Activated CD4-positive, alpha-beta T cell treated with anti-CD3 and anti-CD28 coated beads, Interleukin-2, amount 50 U/mL, for 48 hours (primary cell): ENCODE measurements at regions not wholly inside any gene's neighbourhood (a gene's known extent, or its start where the extent isn't known, plus 50 kb on each side); places are given as distances from the start of the nearest gene placed in this dataset.
"Not testable (repeated sequence)": the region's sequence is repeated elsewhere in the genome, so short reads cannot be mapped to it uniquely, and the experiment has no call there.

Source experiments
- DNase-seq, 2 experiments: peaks; one replicate each; pipeline ENCODE4 v3.0.0-alpha.2; 2020

DNA sequence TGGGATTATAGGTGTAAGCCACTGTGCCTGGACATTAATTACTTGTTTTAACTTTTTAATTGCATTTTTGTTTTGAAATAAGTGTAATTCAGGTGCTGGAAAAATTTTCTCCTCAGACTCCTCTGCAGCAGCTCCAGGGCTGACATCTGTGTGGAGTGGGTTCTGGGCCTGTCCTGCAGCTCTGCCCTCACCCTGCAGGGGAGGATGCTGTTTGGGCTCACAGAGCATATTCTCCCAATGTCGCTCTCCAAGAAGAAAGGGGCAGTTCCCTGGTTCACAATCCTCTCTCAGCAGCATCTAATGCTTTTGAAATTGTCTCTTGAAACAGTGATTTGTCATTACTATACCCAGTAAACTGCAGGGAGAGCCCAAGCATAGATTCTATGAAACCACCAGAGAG lies 995.7 kb downstream of the TMEM121 start:
- not testable (repeated sequence) for DNase-seq

DNA sequence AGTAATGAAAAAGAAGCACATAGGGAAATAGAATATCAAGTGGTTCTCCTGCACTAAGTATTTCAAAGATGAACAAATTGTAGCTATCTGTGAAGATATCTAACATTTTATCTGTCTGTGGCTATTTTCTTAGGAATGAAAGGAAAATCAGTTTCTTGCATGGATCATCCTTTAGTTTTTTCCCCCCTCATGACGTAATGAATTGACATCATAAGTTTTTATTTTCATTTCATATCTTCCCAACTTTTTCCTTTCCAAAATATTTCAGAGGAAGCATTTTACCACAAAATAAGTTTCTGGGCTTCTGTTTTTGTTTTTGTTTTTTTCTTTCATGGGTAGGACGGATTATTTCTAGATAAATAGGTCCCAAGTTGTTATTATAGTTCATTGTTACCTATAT lies 996.6 kb downstream of the TMEM121 start:
- no peak for DNase-seq

DNA sequence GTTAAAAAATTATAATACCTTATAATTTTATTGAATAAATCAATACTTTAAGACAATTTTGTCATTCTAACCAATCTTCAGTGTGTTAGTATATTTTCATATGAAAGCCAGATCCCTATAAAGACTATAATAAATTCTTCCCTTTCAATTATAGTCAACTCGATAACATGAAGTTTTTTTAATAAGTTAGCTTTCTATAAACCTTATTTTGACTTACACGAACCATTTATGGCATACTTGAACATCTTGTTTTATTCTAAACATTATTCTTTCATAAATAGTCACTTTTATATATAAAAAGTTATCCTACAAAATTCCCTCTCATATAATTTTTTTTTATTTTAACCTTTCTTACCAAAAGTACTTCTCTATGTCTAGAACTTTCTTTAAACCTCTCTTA lies 1002.3 kb downstream of the TMEM121 start:
- no peak for DNase-seq

DNA sequence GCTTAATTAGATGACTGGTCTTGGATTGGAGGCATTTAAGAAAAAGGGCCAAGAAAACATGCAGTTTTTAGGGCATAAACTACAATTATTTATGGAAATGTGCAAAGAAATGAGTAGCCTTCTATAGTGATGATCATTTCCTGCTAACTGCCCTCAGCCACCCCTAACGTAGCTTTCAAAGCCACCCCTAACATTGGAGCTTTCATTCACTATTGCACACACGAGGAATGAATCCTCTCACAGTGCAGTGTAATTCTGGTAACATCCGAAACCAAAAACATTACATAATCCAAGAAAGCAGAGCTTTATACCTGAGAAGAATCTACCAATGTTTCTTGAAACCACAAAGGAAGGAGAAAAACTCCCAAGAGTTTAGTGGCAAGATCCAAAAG lies 1003.6 kb downstream of the TMEM121 start:
- no peak for DNase-seq

DNA sequence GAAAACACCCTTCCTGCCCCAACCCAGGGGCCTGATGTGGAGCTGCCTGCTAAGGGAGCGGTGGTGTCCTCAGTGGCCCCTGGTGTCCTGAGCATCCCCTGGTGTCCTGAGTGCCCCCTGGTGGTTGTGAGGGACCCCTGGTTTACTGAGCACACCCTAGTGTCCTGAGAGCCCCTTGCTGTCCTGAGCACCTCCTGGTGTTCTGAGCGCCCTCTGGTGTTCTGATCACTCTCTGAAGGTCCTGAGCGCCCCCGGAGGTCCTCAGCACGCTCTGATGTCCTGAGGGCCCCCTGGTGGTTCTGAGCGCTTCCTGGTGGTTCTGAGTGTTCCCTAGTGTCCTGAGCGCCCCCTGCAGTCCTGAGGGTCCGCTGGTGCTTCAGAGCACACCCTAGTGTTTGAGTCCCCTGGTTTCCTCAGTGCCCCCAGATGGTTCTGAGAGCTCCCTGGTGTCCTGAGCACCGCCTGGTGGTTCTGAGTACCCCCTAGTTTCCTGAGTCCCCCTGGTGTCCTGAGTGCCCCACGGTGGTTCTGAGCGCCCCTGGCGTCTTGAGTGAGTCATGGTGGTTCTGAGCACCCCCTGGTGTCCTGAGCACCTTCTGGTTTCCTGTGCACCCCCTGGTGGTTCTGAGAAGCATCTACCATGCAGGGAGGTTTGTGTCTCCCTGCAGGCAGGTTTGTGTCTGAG lies 1004.2 kb downstream of the TMEM121 start:
- DNase-seq: peak; percentile 48 to 57

DNA sequence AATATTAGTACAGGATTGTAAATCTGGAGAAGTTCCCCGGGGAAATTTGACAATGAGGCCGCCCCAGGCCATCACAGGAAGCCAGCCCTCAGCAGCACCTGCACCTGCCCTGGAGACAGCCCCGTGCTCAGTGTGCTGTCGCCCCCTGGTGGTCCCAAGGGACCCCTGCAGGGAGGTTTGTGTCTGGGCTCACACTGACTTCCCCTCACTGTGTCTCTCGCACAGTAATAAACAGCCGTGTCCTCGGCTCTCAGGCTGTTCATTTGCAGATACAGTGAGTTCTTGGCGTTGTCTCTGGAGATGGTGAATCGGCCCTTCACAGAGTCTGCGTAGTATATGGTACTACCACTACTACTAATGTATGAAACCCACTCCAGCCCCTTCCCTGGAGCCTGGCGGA lies 1011.2 kb downstream of the TMEM121 start:
- not testable (repeated sequence) for DNase-seq

DNA sequence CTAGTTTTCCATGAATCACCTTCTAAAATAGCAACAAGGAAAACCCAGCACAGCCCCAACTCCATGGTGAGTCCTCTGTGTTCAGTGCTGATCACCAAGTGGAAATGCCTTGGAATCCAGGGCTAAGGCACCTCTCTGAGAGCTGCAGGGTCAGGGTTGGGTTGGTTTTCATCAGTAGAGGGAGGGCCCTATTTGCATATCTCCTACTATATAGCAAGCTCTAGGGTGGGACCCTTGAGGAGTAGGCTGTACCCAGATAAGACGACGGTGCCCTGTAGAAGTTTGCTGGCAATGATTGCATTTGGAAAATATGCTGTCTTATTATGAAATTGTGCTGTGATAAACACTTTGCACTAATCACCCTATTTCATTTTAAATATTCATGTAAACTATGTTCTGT lies 1011.8 kb downstream of the TMEM121 start:
- no peak for DNase-seq

DNA sequence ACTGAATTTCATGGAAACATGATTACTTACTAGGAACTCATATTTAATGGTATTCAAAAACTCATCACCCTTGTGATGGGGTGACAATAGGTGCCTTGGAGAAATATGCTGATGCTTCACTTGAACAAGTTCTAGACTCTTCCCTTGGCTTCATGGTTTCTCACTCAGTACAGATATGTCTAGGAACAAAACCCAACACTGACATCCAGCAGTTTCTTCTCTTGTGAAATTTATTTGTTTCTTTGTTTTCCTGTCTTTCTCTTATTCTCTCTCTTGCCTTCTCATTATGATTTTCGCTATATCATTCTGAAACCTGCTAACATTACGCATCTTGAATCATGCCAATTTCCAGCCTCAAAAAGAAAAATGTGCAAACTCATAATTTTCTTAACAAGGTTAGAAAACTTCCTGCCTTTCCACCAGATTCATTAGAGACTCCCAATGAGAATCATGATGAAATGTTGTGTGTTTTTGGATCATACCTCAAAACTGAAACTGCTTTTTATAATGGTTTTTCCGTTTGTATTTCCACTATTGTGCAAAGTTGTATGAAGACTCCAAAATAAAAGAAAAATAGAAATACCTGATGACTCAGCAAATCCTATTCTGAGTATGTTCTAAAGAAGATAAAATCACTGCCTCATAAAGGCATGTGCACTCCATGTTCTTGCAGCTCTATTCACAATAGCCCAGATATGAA lies 1021.5 kb downstream of the TMEM121 start:
- no peak for DNase-seq

DNA sequence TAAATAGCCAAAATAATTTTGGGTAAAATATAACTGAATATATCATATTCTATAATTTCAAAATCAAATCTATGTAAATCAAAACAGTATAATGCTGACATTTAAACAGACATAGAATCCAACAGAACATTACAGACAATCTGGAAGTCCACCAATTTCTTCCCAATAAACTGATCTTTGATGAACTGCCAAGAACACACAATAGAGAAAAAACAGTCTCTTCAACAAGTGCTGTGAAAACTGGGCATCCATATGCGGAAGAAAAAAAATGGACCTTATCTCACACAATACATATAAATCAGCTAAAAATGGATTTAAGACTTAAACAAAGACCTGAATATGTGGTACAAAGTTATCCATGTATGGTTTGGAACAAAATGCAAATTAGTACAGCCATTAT lies 1022.7 kb downstream of the TMEM121 start:
- DNase-seq: no peak

DNA sequence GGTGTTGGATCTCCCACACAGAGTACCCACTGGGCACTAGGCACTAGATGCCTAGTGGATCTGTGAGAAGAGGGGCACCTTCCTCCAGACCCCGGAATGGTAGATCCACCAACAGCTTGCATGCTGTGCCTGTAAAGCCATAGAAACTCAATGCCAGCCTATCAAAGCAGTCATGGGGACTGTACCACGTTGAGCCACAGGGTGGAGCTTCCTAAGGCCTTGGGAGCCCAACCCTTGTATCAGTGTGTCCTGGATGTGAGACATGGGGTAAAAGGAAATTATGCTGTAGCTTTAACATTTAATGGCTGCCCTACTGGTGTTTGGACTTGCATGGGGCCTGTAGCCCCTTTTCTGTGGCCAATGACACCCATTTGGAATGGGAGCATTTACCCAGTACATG lies 1024.9 kb downstream of the TMEM121 start:
- DNase-seq: no peak

DNA sequence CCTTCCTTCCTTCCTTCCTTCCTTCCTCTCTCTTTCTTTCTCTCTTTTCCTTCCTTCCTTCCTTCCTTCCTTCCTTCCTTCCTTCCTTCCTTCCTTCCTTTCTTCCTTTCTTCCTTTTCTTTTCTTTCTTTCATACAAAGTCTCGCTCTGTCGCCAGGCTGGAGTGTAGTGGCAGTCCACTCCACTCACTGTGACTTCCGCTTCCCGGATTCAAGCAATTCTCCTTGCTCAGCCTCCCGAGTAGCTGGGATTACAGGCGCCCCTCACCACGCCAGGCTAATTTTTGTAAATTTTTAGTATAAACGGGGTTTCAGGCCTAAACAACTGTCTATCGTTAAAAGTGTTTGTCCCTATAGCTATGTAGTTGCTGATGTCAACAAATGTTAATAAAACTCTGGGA lies 1029.8 kb downstream of the TMEM121 start:
- DNase-seq: not testable (repeated sequence)

DNA sequence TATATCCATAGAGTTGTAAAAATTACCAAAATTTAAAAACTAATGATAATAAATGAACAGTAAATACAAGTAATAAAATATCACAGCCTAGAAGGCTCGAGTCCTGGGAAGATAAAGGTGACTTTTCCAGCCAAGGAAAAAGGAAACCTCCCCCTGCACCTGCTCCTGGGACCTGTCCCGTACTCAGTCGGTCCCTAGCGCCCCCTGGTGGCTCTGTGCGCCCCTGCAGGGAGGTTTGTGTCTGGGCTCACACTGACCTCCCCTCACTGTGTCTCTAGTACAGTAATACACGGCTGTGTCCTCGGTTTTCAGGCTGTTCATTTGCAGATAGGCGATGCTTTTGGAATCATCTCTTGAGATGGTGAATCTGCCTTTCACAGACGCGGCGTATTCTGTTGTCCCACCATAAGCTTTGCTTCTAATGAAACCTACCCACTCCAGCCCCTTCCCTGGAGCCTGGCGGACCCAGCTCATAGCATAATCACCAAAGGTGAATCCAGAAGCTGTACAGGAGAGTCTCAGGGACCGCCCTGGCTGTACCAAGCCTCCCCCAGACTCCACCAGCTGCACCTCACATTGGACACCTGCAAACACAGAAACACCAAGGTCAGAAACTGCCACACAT lies 1030.4 kb downstream of the TMEM121 start:
- DNase-seq: peak; percentile 87 to 89

DNA sequence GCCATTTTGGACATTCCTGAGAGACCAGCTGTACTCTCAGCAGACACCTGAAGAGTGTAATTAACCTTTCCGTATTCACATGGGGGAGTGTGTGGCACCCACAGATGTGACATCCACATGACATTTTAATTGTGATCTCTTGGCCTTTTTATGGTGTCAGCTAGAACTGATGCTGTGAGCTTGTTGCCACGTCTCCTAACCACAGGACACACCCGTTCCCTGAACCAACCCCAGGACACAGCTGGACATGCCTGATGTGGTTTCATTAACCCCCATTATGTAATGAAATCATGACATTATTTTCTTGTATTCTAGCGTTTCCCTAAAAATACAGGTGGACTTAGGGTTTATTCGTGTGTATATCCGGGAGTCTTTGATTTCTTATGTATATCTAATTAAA lies 1036.1 kb downstream of the TMEM121 start:
- no peak for DNase-seq

DNA sequence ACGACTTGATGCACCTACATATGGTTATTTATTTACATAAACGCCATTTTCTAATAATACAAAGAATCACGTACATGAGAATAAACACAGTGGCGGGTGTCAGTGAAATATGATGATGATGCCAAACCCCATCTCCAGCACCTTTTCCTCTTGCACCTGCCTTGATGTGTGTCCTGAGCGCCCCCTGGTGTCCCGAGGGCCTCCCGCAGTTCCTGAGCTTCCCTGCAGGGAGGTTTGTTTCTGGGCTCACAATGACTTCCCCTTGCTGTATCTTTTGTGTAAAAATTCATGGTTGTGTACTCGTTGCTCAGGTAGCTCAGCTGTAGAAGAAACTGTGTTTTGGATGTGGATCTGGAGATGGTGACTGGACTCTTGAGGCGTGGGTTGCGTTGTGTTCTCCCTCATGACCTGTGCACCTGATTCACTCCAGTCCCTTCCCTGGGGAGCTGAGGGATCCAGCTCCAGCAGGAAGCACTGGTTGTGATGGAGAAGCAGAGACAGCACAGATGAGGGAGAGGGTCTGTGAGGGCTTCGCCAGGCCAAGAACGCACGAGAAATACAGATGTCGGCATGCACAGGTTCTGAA lies 1037.8 kb downstream of the TMEM121 start:
- peak; percentile 69 to 75 for DNase-seq

DNA sequence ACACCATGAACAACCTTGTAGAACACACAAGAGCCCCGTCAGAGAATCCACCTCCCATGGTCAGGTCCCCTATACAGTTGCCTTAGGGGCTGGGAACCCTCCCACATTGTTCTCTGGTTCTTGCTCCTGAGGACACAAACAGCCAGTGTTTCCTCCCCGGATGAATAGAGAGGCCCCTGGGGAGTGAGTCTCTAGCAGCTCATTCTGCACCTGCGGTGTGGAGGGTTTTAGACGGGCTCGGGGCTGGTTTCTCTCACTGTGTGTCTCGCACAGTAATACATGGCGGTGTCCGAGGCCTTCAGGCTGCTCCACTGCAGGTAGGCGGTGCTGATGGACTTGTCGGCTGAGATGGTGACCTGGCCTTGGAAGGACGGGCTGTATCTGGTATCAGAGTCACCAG lies 1052.1 kb downstream of the TMEM121 start:
- no peak for DNase-seq

DNA sequence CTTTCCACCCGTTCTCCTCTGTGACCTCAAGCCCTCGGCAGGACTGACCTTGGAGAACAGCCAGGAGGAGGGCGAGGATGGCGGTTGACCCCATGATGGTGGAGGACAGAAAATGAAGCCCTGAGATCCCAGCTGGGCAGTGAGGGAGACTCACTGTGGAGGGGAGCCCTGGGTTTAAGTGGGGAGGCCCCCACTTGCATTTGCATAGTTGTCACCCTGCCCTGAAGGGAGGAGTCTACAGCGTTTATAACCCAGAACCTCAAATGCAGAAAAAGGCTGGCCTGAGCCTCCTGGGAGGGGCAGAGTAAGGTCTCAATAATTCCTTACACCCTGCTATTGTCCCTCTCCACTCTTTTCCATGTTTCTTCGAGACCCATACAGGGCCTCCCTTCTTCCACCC lies 1052.7 kb downstream of the TMEM121 start:
- DNase-seq: no peak

DNA sequence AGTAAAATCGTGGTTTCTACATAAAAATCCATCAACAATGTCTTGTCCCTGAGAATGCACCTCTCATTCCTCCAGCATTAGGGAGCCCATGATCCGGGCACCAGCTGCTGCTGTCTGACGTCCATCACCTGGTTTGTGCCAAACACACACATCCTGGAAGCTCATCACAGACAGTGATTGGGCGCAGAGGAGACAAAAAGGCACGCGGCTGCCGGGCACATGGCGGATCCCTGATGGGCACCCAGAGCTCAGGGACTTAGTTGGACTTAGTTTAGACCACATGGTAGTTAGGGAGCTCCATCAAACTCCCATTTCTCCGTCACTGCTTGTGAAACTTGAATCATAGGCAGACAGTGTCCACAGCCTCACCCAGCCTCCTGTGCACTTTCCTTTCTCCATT lies 1059.3 kb downstream of the TMEM121 start:
- DNase-seq: no peak

DNA sequence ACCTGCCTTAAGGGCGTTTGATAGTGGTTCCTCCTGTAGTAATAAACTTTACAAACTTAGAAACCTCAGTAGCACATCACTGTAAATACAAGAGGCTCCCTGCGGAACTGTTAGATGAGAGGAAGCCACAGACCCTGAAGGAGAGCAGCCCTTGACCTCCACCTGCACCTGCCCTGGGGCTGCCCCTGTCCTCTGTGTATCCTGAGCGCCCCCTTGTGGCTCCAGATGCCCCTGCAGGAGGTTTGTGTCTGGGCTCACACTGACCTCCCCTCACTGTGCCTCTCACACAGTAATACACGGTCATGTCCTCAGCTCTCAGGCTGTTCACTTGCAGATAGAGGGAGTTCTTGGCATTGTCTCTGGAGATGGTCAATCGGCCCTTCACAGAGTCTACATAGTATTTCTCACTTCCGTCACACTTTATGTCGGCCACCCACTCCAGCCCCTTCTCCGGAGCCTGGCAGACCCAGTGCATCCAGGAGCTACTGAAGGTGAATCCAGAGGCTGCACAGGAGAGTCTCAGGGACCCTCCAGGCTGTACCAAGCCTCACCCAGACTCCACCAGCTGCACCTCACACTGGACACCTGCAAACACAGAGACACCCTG lies 1059.8 kb downstream of the TMEM121 start:
- peak; percentile 74 to 79 for DNase-seq

DNA sequence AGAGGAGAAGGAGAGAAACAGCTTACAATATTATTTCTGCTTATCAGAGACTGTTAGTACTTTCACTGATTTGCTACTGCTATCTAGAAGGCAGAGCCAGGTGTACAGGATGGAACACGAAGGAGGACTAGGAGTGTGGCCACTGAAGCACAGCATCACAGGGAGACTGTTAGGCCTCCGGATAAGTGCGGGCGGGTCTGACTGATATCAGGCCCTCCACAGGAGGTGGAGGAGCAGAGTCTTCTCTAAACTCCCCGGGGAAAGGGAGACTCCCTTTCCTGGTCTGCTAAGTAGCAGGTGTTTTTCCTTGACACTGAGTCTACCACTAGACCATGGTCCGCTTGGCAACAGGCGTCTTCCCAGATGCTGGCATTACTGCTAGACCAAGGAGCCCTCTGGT lies 1065.2 kb downstream of the TMEM121 start:
- not testable (repeated sequence) for DNase-seq

DNA sequence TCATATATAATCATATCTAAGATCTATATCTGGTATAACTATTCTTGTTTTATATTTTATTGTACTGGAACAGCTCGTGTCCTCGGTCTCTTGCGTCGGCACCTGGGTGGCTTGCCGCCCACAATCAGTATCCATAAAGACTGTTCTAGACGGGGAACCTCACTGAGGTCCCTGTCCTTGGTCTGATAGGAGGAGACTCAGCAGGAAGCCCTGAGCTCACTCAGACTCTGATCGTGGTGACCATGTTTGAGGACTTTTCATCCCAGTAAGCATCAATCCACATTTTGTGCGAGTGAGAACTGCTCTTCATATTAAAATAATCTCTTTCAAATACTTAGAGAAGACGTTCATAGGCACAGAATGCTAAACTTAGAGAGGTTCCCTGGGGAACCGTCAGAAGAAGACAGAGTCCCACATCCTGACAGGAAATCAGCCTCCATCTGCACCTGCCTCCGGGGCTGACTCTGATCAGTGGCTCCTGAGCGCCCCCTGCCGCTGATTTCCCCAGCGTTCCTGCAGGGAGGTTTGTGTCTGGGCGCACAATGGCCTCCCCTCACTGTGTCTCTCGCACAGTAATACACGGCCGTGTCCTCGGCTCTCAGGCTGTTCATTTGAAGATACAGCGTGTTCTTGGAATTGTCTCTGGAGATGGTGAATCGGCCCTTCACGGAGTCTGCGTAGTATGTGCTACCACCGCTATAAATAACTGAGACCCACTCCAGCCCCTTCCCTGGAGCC lies 1065.9 kb downstream of the TMEM121 start:
- peak; percentile 96 for DNase-seq

DNA sequence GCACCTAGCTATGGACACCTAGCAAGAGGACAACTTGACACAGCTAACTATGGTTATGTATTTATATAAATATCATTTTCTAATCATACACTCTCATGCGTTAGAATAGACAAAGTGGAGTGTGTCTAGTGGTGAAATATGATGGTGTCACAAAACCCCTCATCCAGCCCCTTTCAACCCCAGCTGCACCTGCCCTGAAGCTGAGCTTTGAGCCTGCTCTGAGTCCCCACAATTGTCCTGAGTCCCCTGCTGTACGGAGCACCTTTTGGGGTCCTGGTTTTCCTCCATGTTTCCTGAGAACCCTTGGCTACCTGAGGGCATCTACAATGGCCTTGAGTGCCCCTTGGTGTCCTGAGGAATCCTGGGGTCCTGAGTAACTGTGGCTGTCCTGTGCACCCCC lies 1072.8 kb downstream of the TMEM121 start:
- no peak for DNase-seq

DNA sequence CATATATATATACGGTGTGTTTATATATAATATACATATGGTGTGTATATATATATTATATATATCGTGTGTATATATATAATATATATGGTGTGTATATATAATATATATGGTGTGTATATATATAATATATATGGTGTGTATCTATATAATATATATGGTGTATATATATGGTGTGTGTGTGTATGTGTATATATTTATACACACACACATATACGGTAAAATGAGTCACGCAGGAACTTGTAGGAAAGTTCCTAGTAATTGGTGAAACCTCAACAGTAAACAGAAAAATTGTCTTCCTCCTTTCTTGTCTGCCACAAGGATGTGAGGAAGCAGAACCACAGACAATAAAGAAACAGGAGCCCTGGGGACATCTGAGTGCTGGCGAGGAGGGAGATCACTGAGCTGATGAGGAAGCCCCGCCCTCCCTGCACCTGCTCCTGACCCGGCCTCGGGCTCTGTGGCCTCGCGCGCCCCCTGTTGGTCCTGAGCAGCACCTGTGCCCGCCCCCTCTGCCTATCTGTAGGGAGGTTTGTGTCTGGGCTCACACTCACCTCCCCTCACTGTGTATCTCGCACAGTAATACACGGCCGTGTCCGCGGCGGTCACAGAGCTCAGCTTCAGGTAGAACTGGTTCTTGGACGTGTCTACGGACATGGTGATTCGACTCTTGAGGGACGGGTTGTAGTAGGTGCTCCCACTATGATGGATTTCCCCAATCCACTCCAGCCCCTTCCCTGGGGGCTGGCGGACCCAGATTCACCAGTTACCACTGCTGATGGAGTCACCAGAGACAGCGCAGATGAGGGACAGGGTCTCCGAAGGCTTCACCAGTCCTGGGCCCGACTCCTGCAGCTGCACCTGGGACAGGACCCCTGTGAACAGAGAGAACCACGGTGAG lies 1079.4 kb downstream of the TMEM121 start:
- DNase-seq: peak; percentile 89 to 90
